IPS-18a (cell line): ENCODE measurements at regions not wholly inside any gene's neighbourhood (a gene's known extent, or its start where the extent isn't known, plus 50 kb on each side); places are given as distances from the start of the nearest gene placed in this dataset.

Experiments used
- H3K27ac ChIP-seq: one replicate; pipeline ENCODE4 v1.5.1; 2013; ENCODE audit warnings: low read length
- H3K27me3 ChIP-seq: one replicate; pipeline ENCODE4 v1.6.1; 2013; ENCODE audit warnings: mild to moderate bottlenecking, low read length; ENCODE audit not compliant: control insufficient read depth, insufficient read depth
- H3K36me3 ChIP-seq: one replicate; pipeline ENCODE4 v1.6.1; 2013; ENCODE audit warnings: low read depth, low read length; ENCODE audit not compliant: control insufficient read depth
- H3K4me1 ChIP-seq: one replicate; pipeline ENCODE4 v1.6.1; 2013; ENCODE audit warnings: low read depth, low read length; ENCODE audit not compliant: control insufficient read depth
- H3K4me3 ChIP-seq: one replicate; pipeline ENCODE4 v1.5.1; 2013; ENCODE audit warnings: low read length
- H3K9ac ChIP-seq: one replicate; pipeline ENCODE4 v1.6.1; 2013; ENCODE audit warnings: mild to moderate bottlenecking, low read length, moderate library complexity
- H3K9me3 ChIP-seq: one replicate; pipeline ENCODE4 v1.6.1; 2013; ENCODE audit warnings: low read depth, low read length; ENCODE audit not compliant: control insufficient read depth

DNA sequence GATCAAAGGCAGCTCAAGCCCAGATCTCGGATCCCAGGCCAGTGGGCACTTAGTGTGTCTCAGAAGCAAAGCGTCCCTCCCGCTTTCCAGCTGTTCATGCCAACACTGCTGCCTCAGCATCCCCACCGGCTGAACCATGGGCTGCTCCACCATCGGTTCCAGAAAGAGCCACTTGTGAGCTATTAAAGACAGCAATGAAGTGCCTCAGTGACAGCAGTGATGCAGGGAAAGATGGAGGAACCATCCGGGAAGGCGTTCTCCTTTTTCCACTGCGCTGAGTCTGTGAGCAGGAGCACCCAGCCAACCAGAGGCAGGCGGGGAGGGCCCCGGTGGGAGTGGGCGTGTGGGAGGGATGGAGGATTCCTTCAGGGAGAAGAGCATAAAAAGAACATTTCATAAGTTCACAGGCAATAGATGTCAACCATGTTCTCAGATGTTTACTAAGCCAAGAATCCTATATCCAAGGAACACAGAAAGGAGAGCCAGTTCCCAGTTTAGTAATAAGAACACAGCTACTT is 96.2 kb upstream of the MKI67 start:
- Histone ChIP-seq H3K9ac (no peak overlapping the region), H3K27me3 (no peaks in the 10 kb centered on the region), H3K9me3 (no peaks in the 10 kb centered on the region), H3K4me1 (peaks cover 4% of the 10 kb centered on the region), H3K27ac (no peak overlapping the region), H3K4me3 (no peak overlapping the region), H3K36me3 (no peaks in the 10 kb centered on the region)

DNA sequence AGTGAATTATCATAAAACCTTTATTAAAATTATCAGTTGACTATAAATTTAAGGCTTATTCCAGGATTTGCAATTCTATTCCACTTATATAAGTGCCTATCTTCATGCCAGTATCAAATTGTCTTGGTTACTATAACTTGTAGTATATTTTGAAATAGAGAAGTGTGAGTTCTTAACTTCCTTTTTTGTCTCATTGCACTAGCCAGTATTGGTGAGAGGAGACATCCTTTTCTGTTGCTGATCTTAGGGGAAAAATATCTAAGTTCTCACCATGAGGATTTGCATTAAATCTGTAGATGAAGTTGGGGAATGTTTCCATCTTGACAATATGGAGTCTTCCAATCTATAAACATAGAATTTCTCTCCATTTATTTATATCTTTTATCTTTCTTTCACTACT is 104.2 kb upstream of the MKI67 start:
- no peak overlapping the region for H3K9ac ChIP-seq
- no peak overlapping the region for H3K4me3 ChIP-seq
- H3K4me1 ChIP-seq = no peaks in the 10 kb centered on the region
- no peaks in the 10 kb centered on the region for H3K27me3 ChIP-seq
- no peaks in the 10 kb centered on the region for H3K36me3 ChIP-seq
- H3K27ac ChIP-seq = no peak overlapping the region
- no peaks in the 10 kb centered on the region for H3K9me3 ChIP-seq

- Histone ChIP-seq H3K4me1 (no peaks in the 10 kb centered on the region), H3K9ac (no peak overlapping the region), H3K36me3 (no peaks in the 10 kb centered on the region), H3K4me3 (no peak overlapping the region), H3K27ac (no peak overlapping the region), H3K9me3 (no peaks in the 10 kb centered on the region), H3K27me3 (no peaks in the 10 kb centered on the region)
Observed at GRCh38 chr10:128233422-128233821, 107.2 kb upstream of the MKI67 start.

DNA sequence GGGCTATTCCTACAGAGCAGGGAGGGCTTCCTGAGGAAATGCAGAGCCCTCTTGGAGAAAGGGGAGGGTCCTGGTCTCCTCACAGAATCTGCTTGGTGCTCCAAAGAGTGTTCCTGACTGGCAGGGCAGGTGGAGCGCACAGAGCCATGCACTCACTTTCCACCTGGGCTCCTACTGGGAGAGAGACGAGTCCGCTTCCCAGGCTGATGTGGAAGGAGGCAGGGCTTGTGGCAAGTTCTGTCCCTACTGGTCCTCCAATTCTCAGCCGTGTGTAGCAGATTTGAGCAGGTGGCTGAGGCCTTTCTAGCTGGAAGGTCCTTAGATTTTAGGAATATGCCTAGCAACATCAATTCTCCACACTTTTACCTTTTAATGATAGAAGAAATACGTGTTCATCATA is 111.5 kb upstream of the MKI67 start:
- Histone ChIP-seq H3K27me3 (no peaks in the 10 kb centered on the region), H3K36me3 (no peaks in the 10 kb centered on the region), H3K4me1 (no peaks in the 10 kb centered on the region), H3K9ac (no peak overlapping the region), H3K27ac (no peak overlapping the region), H3K9me3 (no peaks in the 10 kb centered on the region), H3K4me3 (no peak overlapping the region)

DNA sequence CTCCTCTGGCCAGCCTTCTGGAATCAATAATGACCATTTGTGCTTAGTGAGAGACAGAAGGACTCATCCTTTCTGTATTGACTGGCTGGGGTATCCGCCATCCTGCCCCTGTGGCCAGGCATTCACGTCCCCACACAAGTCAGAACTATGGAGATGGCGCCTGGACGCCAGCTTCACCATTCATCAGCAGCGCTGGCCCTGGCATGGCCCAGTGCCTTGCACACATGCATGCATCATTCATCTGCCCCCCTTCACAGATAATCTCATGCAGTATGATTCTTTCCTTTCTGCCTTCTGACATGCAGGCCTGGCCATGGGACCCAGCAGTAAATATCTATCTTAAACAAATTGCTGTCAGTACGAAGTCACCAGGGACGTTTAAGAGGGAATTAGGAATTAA is 114.8 kb upstream of the MKI67 start:
- no peaks in the 10 kb centered on the region for H3K9me3 ChIP-seq
- H3K9ac ChIP-seq = no peak overlapping the region
- H3K36me3 ChIP-seq = no peaks in the 10 kb centered on the region
- no peak overlapping the region for H3K27ac ChIP-seq
- H3K27me3 ChIP-seq = no peaks in the 10 kb centered on the region
- no peaks in the 10 kb centered on the region for H3K4me1 ChIP-seq
- H3K4me3 ChIP-seq = no peak overlapping the region

DNA sequence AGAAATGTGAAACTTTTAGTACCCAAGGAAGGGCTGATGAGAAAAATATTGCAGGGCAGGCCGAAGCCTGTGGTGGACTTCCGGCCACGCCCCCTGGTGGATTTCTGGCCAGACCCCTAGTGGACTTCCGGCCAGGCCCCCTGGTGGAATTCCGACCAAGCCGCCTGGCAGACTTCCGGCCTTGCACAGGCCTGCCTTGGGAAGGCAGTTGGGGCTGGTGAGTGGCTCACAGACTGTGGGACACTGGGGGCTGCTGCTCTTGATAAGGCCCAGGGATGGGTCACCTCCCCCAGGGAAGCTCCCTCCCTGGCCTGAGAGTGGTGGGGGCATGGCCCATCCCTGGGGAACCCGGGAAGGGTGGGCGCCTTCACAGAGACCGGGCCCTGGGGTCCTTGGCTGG is 116.4 kb upstream of the MKI67 start:
- Histone ChIP-seq H3K4me3 (no peak overlapping the region), H3K9ac (no peak overlapping the region), H3K36me3 (no peaks in the 10 kb centered on the region), H3K4me1 (no peaks in the 10 kb centered on the region), H3K9me3 (no peaks in the 10 kb centered on the region), H3K27me3 (no peaks in the 10 kb centered on the region), H3K27ac (no peak overlapping the region)

DNA sequence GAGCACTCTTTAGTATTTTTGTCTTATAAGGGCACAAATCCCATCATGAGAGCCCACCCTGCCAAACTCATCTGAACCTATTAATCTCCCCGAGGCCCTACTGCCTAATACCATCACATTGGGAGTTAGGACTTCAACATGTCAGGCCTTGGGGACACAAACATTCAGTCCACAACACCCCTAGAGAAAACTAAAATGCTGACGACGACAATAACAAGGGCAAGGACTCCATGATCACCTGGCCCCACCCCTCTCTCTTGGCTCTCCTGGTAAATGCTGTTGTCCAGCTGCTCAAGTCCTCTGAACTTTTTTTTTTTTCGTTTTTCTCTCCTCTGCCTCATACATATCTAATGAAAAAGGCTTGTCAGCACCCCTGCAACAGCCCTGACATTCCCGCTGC is 118.8 kb upstream of the MKI67 start:
- no peak overlapping the region for H3K27ac ChIP-seq
- H3K4me1 ChIP-seq = no peaks in the 10 kb centered on the region
- no peaks in the 10 kb centered on the region for H3K27me3 ChIP-seq
- H3K9ac ChIP-seq = no peak overlapping the region
- no peak overlapping the region for H3K4me3 ChIP-seq
- no peaks in the 10 kb centered on the region for H3K9me3 ChIP-seq
- H3K36me3 ChIP-seq = no peaks in the 10 kb centered on the region

- Histone ChIP-seq H3K4me1 (no peaks in the 10 kb centered on the region), H3K27me3 (no peaks in the 10 kb centered on the region), H3K4me3 (no peak overlapping the region), H3K9me3 (no peaks in the 10 kb centered on the region), H3K27ac (no peak overlapping the region), H3K9ac (no peak overlapping the region), H3K36me3 (no peaks in the 10 kb centered on the region)
Observed at GRCh38 chr10:128247576-128247975, 121.4 kb upstream of the MKI67 start.

DNA sequence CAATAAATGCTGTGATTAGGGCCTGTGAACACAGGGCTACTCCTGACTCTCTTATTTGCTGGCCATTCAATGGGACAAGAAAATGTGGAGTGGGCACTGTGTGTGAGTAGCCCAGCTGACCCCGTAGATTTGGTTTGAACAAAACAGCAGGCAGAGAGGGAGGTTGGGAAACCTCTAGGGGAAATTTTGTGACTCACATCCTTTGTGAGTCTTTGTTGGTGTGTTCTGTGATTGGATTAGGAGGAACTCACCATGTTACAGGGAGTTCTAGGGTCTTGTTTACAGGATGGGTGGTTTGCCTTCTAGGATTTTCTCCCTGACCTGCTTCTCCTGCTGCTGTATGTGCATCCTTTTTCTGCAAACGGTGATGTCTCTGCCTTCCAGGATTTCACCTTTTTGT is 128.3 kb upstream of the MKI67 start:
- Histone ChIP-seq H3K4me3 (no peak overlapping the region), H3K4me1 (no peaks in the 10 kb centered on the region), H3K9me3 (no peaks in the 10 kb centered on the region), H3K9ac (no peak overlapping the region), H3K36me3 (no peaks in the 10 kb centered on the region), H3K27me3 (no peaks in the 10 kb centered on the region), H3K27ac (no peak overlapping the region)

GRCh38 chr10:128257428-128257827 is 131.2 kb upstream of the MKI67 start:
- Histone ChIP-seq H3K4me1 (no peaks in the 10 kb centered on the region), H3K4me3 (no peak overlapping the region), H3K9ac (no peak overlapping the region), H3K27ac (no peak overlapping the region), H3K27me3 (no peaks in the 10 kb centered on the region), H3K9me3 (no peaks in the 10 kb centered on the region), H3K36me3 (no peaks in the 10 kb centered on the region)

DNA sequence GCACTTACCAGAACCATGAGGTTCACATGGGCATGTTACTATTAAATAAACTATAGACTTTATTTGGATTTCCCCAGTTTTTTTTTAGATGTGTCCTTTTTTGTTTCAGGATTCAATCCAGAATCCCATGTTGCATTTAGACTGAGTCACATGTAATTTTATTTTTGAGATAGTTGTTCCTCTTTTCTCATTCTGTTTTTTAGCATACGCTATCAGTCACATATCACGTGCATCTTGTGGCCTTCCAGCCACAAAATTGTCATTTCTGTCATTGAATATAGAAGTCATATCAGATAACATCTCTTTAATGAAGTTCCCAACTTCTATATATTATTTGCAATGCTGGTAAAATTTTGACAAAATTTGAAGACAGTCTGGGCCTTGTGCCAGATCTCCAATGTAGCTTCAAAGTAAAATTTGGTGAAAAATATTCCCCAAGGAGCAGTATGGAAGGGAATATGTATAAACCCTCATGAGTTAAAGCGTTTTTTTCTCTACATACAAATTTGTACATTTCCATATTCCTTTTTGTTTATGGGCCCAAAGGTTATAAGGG is 132.3 kb upstream of the MKI67 start:
- Histone ChIP-seq H3K27me3 (peaks cover 6% of the 10 kb centered on the region), H3K36me3 (no peaks in the 10 kb centered on the region), H3K4me1 (peaks cover under 1% of the 10 kb centered on the region), H3K4me3 (no peak overlapping the region), H3K9me3 (no peaks in the 10 kb centered on the region), H3K9ac (no peak overlapping the region), H3K27ac (no peak overlapping the region)

DNA sequence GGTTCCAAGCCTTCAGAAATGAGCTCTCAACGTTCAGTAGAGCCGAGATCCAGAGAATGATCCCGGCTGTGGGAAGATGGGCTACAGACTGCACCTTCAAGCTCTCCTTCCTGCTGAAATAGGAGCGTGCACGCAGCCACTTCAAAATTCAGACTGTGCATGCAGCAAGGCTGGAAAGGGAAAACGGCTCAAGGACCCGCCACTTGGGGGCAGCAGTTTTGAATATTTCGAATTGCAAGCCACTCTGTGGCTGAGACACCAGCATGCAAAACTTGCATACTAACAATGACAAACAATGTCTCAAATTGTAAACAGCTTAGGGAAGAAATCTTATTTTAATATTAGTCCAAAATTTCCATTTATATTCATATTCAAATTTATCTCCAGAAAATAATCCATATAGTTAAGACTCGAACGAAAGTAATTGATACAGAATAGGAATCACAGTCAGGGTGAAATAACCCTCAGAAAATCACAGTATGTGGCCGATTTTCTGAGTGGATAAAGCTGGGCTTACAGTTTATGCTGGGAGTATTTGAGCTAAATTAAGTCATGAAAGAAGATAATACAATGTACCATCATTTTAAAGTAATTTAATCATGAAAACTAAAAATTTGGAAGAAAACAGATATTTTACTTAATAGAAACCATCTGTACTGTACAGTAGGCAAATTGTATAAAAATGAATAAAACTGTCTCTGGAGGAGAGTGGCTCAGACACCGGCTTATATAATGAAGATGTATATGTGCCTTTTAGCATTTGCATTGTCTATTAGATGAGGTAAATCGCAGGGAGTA is 137.9 kb upstream of the MKI67 start:
- peaks cover 22% of the 10 kb centered on the region for H3K4me1 ChIP-seq
- H3K27ac ChIP-seq = no peak overlapping the region
- no peak overlapping the region for H3K4me3 ChIP-seq
- no peak overlapping the region for H3K9ac ChIP-seq
- peaks cover 7% of the 10 kb centered on the region for H3K27me3 ChIP-seq
- no peaks in the 10 kb centered on the region for H3K36me3 ChIP-seq
- H3K9me3 ChIP-seq = no peaks in the 10 kb centered on the region
